NB4 (cell line): ENCODE measurements at regions not wholly inside any gene's neighbourhood (a gene's known extent, or its start where the extent isn't known, plus 50 kb on each side); places are given as distances from the start of the nearest gene placed in this dataset.

ENCODE experiments used
- DNase-seq: peaks from one replicate; pipeline ENCODE4 v3.0.0; 2010; ENCODE audit warnings: low read depth
- H3K4me3 ChIP-seq: one replicate; pipeline ENCODE4 v1.5.1; 2011; ENCODE audit warnings: mild to moderate bottlenecking, low read depth, low read length, moderate library complexity
- CTCF ChIP-seq: IDR thresholded peaks from one replicate; pipeline ENCODE4 v1.5.1; 2012; ENCODE audit warnings: low read depth, low read length
- MAX ChIP-seq: IDR thresholded peaks from 2 replicates; pipeline ENCODE4 v1.6.1; 2011; ENCODE audit warnings: low read depth, low read length
- MYC ChIP-seq: IDR thresholded peaks from 2 replicates; pipeline ENCODE4 v1.6.1; 2011; ENCODE audit warnings: low read depth, low read length
- POLR2A ChIP-seq: IDR thresholded peaks from 2 replicates; pipeline ENCODE4 v1.6.1; 2011; ENCODE audit warnings: mild to moderate bottlenecking; ENCODE audit not compliant: insufficient read length; ENCODE audit errors: extremely low read depth

GRCh38 chr6:163662604-163663225 is 248.2 kb downstream of the QKI start:
- TF ChIP-seq MAX, result no peak
- TF ChIP-seq MYC, result no peak
- no peak for TF ChIP-seq CTCF
- TF ChIP-seq POLR2A, result no peak
- no peak for DNase-seq
- H3K4me3 ChIP-seq, result no peak overlapping the region

- TF ChIP-seq CTCF (no peak), MYC (no peak), MAX (no peak), POLR2A (no peak)
- DNase-seq, result peak; percentile 64
- H3K4me3 ChIP-seq, result no peak overlapping the region
These were observed 246.8 kb downstream of the QKI start for GRCh38 chr6:163661272-163661671.

GRCh38 chr6:163659803-163660202 is 245.3 kb downstream of the QKI start:
- TF ChIP-seq MAX, result no peak
- no peak for TF ChIP-seq MYC
- TF ChIP-seq CTCF, result no peak
- no peak for TF ChIP-seq POLR2A
- DNase-seq, result no peak
- H3K4me3 ChIP-seq, result no peak overlapping the region

DNA sequence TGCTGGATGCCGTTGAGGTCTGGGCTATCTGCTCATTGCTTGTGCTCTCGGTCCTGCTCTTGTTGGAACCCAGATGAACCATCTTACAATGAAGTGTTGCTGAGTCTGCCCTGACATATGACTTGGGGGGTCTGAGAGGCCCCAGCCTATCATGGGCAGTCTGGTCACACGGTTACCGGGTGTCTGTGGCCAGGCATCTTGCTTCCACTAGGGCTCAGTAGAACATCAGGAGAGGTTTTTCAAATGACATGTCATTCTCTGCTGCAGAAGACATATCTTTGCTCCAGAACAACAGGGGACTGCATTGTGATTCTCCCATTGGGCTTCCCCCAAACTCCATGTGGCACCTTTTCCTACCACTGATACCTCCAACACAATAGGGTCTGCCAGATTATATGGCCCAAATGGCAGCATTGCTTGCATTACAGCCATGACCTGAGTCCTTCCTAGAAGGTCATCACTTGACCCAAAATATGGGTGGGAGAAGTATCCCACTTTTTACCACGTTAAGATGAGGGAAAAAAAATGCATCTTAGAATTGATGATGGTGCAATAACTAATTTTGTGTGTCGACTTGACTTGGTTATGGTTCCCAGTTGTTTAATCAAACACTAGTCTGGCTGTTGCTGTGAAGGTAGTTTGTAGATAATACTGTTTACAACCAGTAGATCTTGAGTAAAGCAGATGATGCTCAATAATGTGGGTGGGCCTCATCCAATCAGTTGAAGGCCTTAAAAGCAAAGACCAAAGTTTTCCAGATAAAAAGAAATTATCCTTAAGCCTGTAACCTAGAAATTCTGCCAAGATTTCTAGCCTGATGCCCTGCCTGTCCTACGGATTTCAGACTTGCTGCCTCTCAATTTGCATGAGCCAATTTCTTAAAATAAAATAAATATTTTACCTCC is 241.0 kb downstream of the QKI start:
- no peak overlapping the region for H3K4me3 ChIP-seq
- DNase-seq, result no peak
- TF ChIP-seq CTCF, result no peak
- no peak for TF ChIP-seq POLR2A
- no peak for TF ChIP-seq MAX
- TF ChIP-seq MYC, result no peak

DNA sequence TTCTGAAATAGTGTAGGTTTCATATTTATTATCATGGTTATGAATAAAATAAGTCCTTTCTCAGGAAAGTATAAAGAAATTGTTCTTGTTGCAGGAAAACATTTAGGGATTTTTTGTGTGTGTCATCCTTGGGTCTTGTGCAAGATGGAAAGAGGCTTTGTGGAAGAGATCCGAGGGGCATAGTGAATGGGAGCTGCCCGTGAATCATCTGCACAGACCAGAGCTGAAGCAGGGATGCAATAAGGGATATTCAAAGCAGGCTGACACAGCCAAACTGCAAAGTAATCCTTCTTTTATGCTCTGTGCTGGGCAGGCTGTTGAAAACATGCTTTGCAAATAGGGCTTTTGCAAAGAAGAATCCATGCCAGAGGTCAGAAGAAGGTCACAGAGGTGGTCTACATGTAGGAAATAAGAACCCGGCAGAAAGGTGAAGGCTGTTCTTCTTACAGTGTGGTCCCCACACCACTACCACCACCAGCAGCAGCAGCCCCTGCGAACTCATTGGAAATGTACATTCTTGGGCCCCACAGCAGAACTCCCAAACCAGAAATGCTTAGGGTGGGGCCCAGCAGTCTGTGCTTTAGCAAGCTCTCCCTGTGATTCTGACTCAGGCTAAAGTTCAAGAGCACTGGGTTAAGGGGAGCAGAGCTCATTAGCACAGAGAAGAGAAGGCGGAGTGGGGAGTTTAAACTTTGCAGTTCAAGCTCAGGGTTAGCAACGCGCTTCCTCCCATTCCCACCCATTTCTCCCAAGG is 237.6 kb downstream of the QKI start:
- TF ChIP-seq MYC, result no peak
- no peak for TF ChIP-seq CTCF
- TF ChIP-seq MAX, result no peak
- no peak for TF ChIP-seq POLR2A
- no peak overlapping the region for H3K4me3 ChIP-seq
- DNase-seq, result no peak
